Bronchial epithelial cell (primary cell): ENCODE measurements at regions not wholly inside any gene's neighbourhood (a gene's known extent, or its start where the extent isn't known, plus 50 kb on each side); places are given as distances from the start of the nearest gene placed in this dataset.
A peak's percentile ranks its signal among the peaks of the same experiment; 100 is the strongest.

ENCODE experiments used
- DNase-seq: peaks from one replicate; pipeline ENCODE4 v3.0.0-alpha.2; 2010; ENCODE audit warnings: low read depth
- FAIRE-seq: peaks from 2 replicates; lab custom pipeline; 2011; peaks lifted over from hg19 to GRCh38; lab: Jason Lieb, UNC
- H3K27me3 ChIP-seq: 2 replicates; pipeline ENCODE4 v1.5.1; 2011; ENCODE audit warnings: low read length; ENCODE audit not compliant: control insufficient read depth, insufficient read depth
- H3K36me3 ChIP-seq: 2 replicates; pipeline ENCODE4 v1.5.1; 2011; ENCODE audit warnings: low read length; ENCODE audit not compliant: control insufficient read depth, insufficient read depth
- H3K4me3 ChIP-seq: 2 replicates; pipeline ENCODE4 v1.5.1; 2011; ENCODE audit warnings: mild to moderate bottlenecking, low read depth, low read length, control low read depth
- TF ChIP-seq, protein P1 (sequence below): IDR thresholded peaks from 2 replicates; pipeline ENCODE4 v1.5.1; 2011; ENCODE audit warnings: mild to moderate bottlenecking, moderate library complexity, low read length, control low read depth, inconsistent platforms; ENCODE audit not compliant: insufficient read depth, severe bottlenecking

DNA sequence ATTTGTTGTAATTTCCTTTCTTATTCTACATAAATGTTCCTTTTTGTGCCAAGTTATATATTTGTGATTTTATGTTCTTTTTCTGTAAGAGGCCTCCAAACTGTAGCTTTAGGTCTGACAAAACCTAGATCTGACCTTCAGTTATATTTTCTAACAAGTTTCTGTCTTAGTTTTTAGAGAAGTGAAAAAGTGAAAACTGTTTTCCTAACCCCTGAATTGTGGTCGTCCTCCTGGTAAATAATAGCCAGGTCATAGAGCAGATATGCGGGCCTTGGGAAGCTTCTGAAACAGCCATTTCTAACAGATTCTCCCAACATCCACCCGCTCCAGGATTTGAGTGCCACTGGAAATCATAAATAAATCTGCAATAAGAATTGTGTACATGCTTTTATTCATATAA lies 398.4 kb upstream of the CWC22 start:
- no peak for FAIRE-seq
- Histone ChIP-seq H3K4me3 (no peak overlapping the region), H3K27me3 (no peaks in the 10 kb centered on the region), H3K36me3 (no peaks in the 10 kb centered on the region)
- TF ChIP-seq, protein P1, sequence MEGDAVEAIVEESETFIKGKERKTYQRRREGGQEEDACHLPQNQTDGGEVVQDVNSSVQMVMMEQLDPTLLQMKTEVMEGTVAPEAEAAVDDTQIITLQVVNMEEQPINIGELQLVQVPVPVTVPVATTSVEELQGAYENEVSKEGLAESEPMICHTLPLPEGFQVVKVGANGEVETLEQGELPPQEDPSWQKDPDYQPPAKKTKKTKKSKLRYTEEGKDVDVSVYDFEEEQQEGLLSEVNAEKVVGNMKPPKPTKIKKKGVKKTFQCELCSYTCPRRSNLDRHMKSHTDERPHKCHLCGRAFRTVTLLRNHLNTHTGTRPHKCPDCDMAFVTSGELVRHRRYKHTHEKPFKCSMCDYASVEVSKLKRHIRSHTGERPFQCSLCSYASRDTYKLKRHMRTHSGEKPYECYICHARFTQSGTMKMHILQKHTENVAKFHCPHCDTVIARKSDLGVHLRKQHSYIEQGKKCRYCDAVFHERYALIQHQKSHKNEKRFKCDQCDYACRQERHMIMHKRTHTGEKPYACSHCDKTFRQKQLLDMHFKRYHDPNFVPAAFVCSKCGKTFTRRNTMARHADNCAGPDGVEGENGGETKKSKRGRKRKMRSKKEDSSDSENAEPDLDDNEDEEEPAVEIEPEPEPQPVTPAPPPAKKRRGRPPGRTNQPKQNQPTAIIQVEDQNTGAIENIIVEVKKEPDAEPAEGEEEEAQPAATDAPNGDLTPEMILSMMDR: no peak
- no peak for DNase-seq

DNA sequence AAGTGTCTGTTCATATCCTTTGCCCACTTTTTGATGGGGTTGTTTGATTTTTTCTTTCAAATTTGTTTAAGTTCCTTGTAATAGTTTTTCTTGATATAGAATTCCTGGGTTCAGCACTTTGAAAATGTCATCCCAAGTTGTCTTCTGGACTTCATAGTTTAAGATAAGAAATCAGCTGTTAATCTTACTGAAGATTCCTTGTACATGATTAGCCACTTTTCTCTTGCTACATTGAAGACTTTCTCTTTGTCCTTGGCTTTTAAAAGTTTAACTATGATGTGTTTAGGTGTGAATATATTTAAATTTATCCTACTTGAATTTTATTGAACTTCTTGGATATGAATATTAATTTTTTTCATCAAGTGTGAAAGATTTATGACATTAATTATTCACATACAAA lies 387.2 kb upstream of the CWC22 start:
- FAIRE-seq (no peak), DNase-seq (no peak)
- H3K36me3 ChIP-seq: no peaks in the 10 kb centered on the region
- TF ChIP-seq, protein P1: no peak
- no peak overlapping the region for H3K4me3 ChIP-seq
- no peaks in the 10 kb centered on the region for H3K27me3 ChIP-seq

DNA sequence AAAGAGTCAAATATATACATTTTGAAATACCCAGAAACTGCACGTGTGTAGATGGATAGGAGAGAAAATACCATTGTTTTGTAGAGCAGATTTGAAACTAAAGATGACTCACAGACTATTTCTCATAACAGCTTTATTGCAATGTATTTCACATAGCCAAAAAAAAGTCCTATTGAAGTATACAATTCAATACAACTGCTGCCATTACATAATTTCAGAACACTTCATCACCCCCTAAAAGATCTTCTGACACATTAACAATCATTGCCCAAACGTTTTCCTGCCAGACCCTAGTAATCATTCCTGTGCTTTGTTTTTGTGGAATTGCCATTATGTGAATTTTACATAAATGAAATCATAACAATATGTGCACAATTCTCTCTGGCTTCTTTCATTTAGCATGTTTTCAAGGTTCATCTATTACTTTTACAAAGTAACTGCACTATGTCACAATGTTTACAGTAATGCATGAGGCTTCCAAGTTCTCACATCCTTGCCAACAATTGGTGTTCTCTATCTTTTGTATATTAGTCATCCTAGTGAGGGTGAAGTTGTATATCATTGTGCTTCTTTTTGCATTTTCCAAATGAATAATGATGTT lies 378.6 kb upstream of the CWC22 start:
- FAIRE-seq (no peak), DNase-seq (peak; percentile 82)
- Histone ChIP-seq H3K4me3 (no peak overlapping the region), H3K27me3 (no peaks in the 10 kb centered on the region), H3K36me3 (no peaks in the 10 kb centered on the region)
- TF ChIP-seq, protein P1: no peak

DNA sequence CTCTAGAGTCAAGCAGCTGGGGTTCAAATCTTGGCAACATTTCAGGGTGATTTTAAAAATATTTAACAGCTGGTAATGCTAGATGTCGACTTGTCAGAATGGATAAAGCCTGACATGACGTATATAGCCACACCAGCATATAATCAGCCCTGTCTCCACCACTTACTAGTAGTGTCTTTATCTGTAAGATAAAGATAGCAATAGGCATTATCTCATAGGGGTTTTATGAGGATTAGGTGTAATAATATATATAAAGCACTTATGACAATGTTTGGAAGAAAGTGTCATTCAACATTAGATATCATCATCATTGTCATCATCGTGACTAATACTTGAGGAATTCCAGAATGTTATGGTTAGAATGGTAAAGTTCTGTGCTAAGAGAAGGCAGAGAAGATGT lies 369.0 kb upstream of the CWC22 start:
- FAIRE-seq (no peak), DNase-seq (no peak)
- Histone ChIP-seq H3K27me3 (no peaks in the 10 kb centered on the region), H3K4me3 (no peak overlapping the region), H3K36me3 (no peaks in the 10 kb centered on the region)
- TF ChIP-seq, protein P1: no peak

DNA sequence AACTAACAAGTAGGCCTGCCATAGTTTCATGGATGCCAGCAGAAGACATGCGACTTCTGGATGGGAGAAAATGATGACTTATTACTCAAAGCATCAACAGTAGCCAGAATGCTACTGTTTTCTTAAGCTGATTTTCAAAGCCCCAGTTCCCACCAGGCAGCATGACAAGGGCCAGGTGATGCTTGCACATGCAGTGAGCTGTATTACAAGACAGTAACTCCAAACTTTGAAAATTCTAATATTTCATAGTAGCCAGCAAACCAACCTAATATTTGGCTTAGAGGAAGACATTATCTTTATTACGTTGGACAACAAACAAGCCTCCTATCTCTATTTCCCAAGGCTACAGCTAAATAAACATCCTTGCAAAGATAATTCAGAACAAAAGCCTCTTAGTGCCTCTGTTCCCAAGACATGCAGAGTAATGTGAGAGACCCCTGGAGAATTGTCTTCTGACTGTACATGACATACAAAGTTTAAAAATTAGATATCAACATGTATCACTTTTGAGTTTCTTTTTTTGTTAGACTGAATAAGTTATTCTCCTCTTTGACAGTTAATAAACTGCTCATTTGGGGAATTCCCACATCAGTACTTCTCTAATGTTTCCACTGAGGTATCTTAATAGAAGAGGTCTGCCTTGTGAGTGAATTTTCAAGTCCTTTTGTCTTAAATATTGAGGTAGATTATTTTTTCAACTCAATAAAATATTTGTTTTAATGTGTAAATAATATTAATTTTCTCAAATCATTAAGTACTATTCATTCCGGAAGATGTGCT lies 367.6 kb upstream of the CWC22 start:
- FAIRE-seq (no peak), DNase-seq (no peak)
- no peaks in the 10 kb centered on the region for H3K27me3 ChIP-seq
- H3K36me3 ChIP-seq: no peaks in the 10 kb centered on the region
- TF ChIP-seq, protein P1: no peak
- H3K4me3 ChIP-seq: no peak overlapping the region
